ENCODE measurements at regions not wholly inside any gene's neighbourhood (a gene's known extent, or its start where the extent isn't known, plus 50 kb on each side); places are given as distances from the start of the nearest gene placed in this dataset.
"Not testable (repeated sequence)": the region's sequence is repeated elsewhere in the genome, so short reads cannot be mapped to it uniquely, and the experiment has no call there.

DNA sequence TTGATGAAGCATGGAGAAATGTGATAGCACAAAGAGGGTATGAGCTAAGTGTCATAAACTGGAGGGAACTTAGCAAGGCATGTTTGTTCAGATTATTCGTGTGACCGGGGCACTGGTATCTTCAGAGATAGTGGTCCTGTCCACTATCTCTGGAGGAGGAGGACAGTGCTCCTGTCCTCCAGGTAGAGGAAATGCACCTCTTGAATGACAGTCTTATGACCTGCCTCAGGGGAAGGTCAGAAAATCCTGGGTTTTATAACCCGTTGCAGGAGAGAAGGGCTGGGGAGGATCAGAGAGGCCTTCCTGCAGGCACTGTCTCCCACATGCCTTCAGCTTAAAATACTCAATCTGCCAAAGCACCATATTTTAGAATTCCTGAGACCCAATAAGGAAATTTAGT is 213.5 kb upstream of the UBL3 start:
- ChIA-PET POLR2A (ENCODE audit: unreplicated experiment) (no interaction called here), CTCF (no interaction called here)
- Histone ChIP-seq H3K4me3 (no peak overlapping the region), H3F3A (ENCODE audit: insufficient read depth, low read depth) (no peaks in the 10 kb centered on the region), H3K27ac (no peak overlapping the region), H4K20me1 (ENCODE audit: insufficient read depth) (no peaks in the 10 kb centered on the region), H3K79me2 (ENCODE audit: low read depth) (no peaks in the 10 kb centered on the region), H3K4me1 (replicated peaks; ENCODE audit: insufficient read depth) (no peaks in the 10 kb centered on the region), H3K9me3 (ENCODE audit: insufficient read depth, low read depth) (no peaks in the 10 kb centered on the region), H3K4me2 (no peak overlapping the region), H3K9me2 (ENCODE audit: insufficient read depth) (no peaks in the 10 kb centered on the region), H3K36me3 (ENCODE audit: low read depth) (no peaks in the 10 kb centered on the region), H2AFZ (no peak overlapping the region), H3K27me3 (ENCODE audit: insufficient read depth, low read depth) (no peaks in the 10 kb centered on the region)
- no TSS peak for BruUV-seq (replicated peaks)
- intact Hi-C loops (cut with micrococcal nuclease; ENCODE audit: unreplicated experiment): no loop called here
- TF ChIP-seq, protein P1, sequence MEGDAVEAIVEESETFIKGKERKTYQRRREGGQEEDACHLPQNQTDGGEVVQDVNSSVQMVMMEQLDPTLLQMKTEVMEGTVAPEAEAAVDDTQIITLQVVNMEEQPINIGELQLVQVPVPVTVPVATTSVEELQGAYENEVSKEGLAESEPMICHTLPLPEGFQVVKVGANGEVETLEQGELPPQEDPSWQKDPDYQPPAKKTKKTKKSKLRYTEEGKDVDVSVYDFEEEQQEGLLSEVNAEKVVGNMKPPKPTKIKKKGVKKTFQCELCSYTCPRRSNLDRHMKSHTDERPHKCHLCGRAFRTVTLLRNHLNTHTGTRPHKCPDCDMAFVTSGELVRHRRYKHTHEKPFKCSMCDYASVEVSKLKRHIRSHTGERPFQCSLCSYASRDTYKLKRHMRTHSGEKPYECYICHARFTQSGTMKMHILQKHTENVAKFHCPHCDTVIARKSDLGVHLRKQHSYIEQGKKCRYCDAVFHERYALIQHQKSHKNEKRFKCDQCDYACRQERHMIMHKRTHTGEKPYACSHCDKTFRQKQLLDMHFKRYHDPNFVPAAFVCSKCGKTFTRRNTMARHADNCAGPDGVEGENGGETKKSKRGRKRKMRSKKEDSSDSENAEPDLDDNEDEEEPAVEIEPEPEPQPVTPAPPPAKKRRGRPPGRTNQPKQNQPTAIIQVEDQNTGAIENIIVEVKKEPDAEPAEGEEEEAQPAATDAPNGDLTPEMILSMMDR (conservative IDR thresholded peaks at IDR 0.05): no peak
- no peak for TF ChIP-seq EZH2 (IDR thresholded peaks at IDR 0.05; ENCODE audit: low read depth)
- DNase-seq: no peak

DNA sequence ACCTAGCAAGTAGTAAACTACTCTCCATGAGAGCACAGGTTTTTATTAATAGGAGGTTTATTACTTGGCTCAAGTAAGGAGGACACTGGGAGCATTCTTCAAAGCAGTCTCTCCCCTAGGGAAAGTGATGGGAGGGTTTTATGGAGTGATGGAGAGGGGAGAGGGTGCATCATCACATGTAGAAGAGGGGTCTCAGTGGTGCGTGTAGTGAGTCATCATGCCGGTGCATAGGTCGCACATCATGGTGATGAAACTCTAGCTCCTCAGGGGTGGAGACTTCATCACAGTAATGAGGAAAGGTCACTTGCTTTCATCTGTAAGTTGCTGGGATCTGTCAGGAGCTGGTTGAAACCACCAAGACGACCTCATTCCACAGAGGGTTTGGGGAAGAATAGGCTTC is 210.8 kb upstream of the UBL3 start:
- H3K36me3 ChIP-seq (ENCODE audit: low read depth): no peaks in the 10 kb centered on the region
- H2AFZ ChIP-seq: no peak overlapping the region
- CTCF ChIA-PET: no interaction called here
- DNase-seq: no peak
- H3K4me2 ChIP-seq: no peak overlapping the region
- intact Hi-C loops (cut with micrococcal nuclease; ENCODE audit: unreplicated experiment): no loop called here
- no TSS peak for BruUV-seq (replicated peaks)
- H3K27me3 ChIP-seq (ENCODE audit: insufficient read depth, low read depth): no peaks in the 10 kb centered on the region
- H3K79me2 ChIP-seq (ENCODE audit: low read depth): no peaks in the 10 kb centered on the region
- no peak overlapping the region for H3K4me3 ChIP-seq
- no peaks in the 10 kb centered on the region for H3K9me3 ChIP-seq (ENCODE audit: insufficient read depth, low read depth)
- H4K20me1 ChIP-seq (ENCODE audit: insufficient read depth): no peaks in the 10 kb centered on the region
- H3K4me1 ChIP-seq (replicated peaks; ENCODE audit: insufficient read depth): no peaks in the 10 kb centered on the region
- H3F3A ChIP-seq (ENCODE audit: insufficient read depth, low read depth): no peaks in the 10 kb centered on the region
- no peak overlapping the region for H3K27ac ChIP-seq
- TF ChIP-seq, protein P1 (conservative IDR thresholded peaks at IDR 0.05): no peak
- no peak for TF ChIP-seq EZH2 (IDR thresholded peaks at IDR 0.05; ENCODE audit: low read depth)
- POLR2A ChIA-PET (ENCODE audit: unreplicated experiment): no interaction called here
- no peaks in the 10 kb centered on the region for H3K9me2 ChIP-seq (ENCODE audit: insufficient read depth)

DNA sequence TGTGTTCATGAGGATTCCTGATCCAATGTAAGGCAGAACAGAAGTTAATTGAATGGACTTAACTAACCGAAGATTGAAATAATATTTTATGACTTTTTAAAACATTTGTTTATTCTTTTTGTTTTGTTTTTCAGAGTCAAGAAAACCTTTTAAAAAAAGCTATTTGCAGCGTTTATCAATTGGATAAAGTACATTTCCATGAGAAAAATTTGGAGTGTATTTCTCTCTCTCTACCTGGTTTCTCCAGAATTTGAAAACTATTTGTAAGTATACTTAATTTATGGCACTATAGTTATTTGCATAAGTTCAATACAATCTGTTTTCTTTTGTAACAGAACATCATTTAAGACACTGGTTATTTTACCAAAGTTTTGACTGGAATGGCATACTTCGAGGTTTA is 208.0 kb upstream of the UBL3 start:
- H3K9me2 ChIP-seq (ENCODE audit: insufficient read depth): no peaks in the 10 kb centered on the region
- no peak overlapping the region for H3K27ac ChIP-seq
- H3K79me2 ChIP-seq (ENCODE audit: low read depth): no peaks in the 10 kb centered on the region
- no peaks in the 10 kb centered on the region for H4K20me1 ChIP-seq (ENCODE audit: insufficient read depth)
- no peak overlapping the region for H3K4me3 ChIP-seq
- no peak for TF ChIP-seq EZH2 (IDR thresholded peaks at IDR 0.05; ENCODE audit: low read depth)
- TF ChIP-seq, protein P1 (conservative IDR thresholded peaks at IDR 0.05): no peak
- H3K4me1 ChIP-seq (replicated peaks; ENCODE audit: insufficient read depth): no peaks in the 10 kb centered on the region
- CTCF ChIA-PET: no interaction called here
- DNase-seq: no peak
- H3K27me3 ChIP-seq (ENCODE audit: insufficient read depth, low read depth): no peaks in the 10 kb centered on the region
- H3K9me3 ChIP-seq (ENCODE audit: insufficient read depth, low read depth): no peaks in the 10 kb centered on the region
- H2AFZ ChIP-seq: no peak overlapping the region
- intact Hi-C loops (cut with micrococcal nuclease; ENCODE audit: unreplicated experiment): no loop called here
- H3K4me2 ChIP-seq: no peak overlapping the region
- no peaks in the 10 kb centered on the region for H3K36me3 ChIP-seq (ENCODE audit: low read depth)
- no peaks in the 10 kb centered on the region for H3F3A ChIP-seq (ENCODE audit: insufficient read depth, low read depth)
- POLR2A ChIA-PET (ENCODE audit: unreplicated experiment): no interaction called here
- BruUV-seq (replicated peaks): no TSS peak

DNA sequence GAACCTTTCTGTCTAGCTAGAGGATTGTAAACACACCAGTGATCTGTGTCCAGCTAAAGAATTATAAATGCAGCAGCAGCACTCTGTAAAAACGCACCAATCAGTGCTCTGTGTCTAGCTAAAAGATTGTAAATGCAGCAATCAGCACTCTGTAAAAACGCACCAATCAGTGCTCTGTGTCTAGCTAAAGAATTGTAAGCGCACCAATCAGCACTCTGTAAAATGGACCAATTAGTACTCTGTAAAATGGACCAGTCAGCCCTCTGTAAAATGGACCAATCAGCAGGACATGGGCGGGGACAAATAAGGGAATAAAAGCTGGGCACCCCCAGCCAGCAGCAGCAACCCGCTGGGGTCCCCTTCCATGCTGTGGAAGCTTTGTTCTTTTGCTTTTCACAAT is 204.1 kb upstream of the UBL3 start:
- H3F3A ChIP-seq (ENCODE audit: insufficient read depth, low read depth); H3K4me2 ChIP-seq; H3K27ac ChIP-seq; H3K9me3 ChIP-seq (ENCODE audit: insufficient read depth, low read depth); H3K4me1 ChIP-seq (replicated peaks; ENCODE audit: insufficient read depth); POLR2A ChIA-PET (ENCODE audit: unreplicated experiment); DNase-seq; intact Hi-C loops (cut with micrococcal nuclease; ENCODE audit: unreplicated experiment); H3K9me2 ChIP-seq (ENCODE audit: insufficient read depth); H2AFZ ChIP-seq; H3K27me3 ChIP-seq (ENCODE audit: insufficient read depth, low read depth); H3K79me2 ChIP-seq (ENCODE audit: low read depth); H3K36me3 ChIP-seq (ENCODE audit: low read depth); CTCF ChIA-PET; BruUV-seq (replicated peaks); H3K4me3 ChIP-seq; H4K20me1 ChIP-seq (ENCODE audit: insufficient read depth): not testable (repeated sequence)

All from PC-9 (cell line).